ENCODE measurements at regions not wholly inside any gene's neighbourhood (a gene's known extent, or its start where the extent isn't known, plus 50 kb on each side); places are given as distances from the start of the nearest gene placed in this dataset.
"Not testable (repeated sequence)": the region's sequence is repeated elsewhere in the genome, so short reads cannot be mapped to it uniquely, and the experiment has no call there.

DNA sequence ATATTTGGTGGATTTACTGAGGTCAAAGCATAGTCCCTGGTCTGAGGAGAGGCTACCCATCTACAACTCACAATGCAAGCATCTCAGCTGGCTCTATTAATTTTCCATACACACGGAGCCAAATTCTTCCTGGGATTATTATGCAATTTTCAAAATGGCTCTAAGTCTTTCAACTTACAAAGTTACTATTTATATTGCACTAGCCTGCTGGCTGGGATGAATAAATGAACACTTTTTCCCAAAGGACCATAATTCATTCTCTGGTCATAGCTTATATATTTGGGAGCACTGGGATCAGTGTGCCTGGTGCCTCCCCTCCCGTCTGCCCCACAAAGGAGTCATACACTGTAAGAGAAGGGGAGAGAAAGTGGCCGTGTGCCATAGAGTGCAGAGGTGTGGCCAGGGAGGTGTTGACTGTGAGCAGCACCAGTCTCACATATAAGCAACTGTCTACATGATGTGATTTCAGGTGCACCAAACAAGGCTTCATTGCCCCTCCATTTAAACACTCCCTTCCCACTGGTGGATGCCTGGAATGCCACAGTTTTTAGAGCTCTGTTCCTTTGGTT lies 88.6 kb downstream of the ZNF92 start:
- in situ Hi-C loops (cut with MboI; ENCODE audit: low sequenced_read_pairs in 4 of 4), result no loop called here
- TF ChIP-seq POLR2A (IDR thresholded peaks at IDR 0.05), result no peak
- TF ChIP-seq, protein P1, sequence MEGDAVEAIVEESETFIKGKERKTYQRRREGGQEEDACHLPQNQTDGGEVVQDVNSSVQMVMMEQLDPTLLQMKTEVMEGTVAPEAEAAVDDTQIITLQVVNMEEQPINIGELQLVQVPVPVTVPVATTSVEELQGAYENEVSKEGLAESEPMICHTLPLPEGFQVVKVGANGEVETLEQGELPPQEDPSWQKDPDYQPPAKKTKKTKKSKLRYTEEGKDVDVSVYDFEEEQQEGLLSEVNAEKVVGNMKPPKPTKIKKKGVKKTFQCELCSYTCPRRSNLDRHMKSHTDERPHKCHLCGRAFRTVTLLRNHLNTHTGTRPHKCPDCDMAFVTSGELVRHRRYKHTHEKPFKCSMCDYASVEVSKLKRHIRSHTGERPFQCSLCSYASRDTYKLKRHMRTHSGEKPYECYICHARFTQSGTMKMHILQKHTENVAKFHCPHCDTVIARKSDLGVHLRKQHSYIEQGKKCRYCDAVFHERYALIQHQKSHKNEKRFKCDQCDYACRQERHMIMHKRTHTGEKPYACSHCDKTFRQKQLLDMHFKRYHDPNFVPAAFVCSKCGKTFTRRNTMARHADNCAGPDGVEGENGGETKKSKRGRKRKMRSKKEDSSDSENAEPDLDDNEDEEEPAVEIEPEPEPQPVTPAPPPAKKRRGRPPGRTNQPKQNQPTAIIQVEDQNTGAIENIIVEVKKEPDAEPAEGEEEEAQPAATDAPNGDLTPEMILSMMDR (IDR thresholded peaks at IDR 0.05 in 4 of 5, conservative IDR thresholded peaks at IDR 0.05 in 1 of 5), result no peak
- no peaks in the 10 kb centered on the region for H3K9me3 ChIP-seq
- no peaks in the 10 kb centered on the region for H3K36me3 ChIP-seq
- no peak overlapping the region for H3K4me3 ChIP-seq
- intact Hi-C loops (cut with DNase I; ENCODE audit: low total_unique reads), result no loop called here
- no peak for ATAC-seq
- no peak for DNase-seq
- H3K27me3 ChIP-seq, result no peaks in the 10 kb centered on the region
- H3K27ac ChIP-seq, result no peak overlapping the region
- H3K4me1 ChIP-seq, result no peaks in the 10 kb centered on the region

DNA sequence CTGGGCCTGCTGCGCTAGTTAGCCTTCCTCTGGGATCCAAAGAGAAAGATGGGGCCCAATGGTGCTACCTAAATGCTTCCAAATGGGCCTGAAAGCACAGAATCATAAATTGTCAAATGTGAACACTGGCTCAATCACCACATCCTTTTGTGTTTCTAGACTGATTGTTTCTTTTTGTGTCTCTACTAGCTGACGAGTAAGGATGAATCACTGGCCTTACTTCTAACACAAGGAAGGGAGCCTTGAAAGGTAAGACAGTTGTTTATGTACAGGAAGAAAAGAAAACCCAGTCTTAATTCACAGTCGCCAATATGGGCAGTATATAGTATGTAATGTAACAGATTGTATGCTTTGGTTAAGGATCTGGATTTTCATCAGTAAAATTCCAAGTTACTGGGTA lies 89.5 kb downstream of the ZNF92 start:
- no peaks in the 10 kb centered on the region for H3K4me1 ChIP-seq
- H3K4me3 ChIP-seq, result no peak overlapping the region
- H3K9me3 ChIP-seq, result no peaks in the 10 kb centered on the region
- in situ Hi-C loops (cut with MboI; ENCODE audit: low sequenced_read_pairs in 4 of 4) (no loop called here), intact Hi-C loops (cut with DNase I; ENCODE audit: low total_unique reads) (no loop called here)
- no peak for TF ChIP-seq POLR2A (IDR thresholded peaks at IDR 0.05)
- TF ChIP-seq, protein P1 (IDR thresholded peaks at IDR 0.05 in 4 of 5, conservative IDR thresholded peaks at IDR 0.05 in 1 of 5), result no peak
- no peaks in the 10 kb centered on the region for H3K27me3 ChIP-seq
- ATAC-seq (no peak), DNase-seq (no peak)
- no peaks in the 10 kb centered on the region for H3K36me3 ChIP-seq
- H3K27ac ChIP-seq, result no peak overlapping the region

DNA sequence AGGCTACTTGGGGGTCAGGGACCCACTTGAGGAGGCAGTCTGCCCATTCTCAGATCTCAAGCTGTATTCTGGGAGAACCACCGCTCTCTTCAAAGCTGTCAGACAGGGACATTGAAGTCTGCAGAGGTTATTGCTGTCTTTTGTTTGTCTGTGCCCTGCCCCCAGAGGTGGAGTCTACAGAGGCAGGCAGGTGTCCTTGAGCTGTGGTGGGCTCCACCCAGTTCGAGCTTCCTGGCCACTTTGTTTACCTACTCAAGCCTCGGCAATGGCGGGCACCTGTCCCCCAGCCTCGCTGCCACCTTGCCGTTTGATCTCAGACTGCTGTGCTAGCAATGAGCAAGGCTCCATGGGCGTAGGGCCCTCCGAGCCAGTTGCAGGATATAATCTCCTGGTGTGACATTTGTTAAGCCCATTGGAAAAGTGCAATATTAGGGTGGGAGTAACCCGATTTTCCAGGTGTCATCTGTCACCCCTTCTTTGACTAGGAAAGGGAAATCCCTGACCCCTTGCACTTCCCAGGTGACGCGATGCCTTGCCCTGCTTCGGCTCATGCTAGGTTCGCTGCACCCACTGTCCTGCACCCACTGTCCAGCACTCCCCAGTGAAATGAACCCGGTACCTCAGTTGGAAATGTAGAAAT lies 96.4 kb downstream of the ZNF92 start:
- H3K36me3 ChIP-seq; H3K4me1 ChIP-seq; H3K27ac ChIP-seq; ATAC-seq; intact Hi-C loops (cut with DNase I; ENCODE audit: low total_unique reads); H3K27me3 ChIP-seq; in situ Hi-C loops (cut with MboI; ENCODE audit: low sequenced_read_pairs in 4 of 4); DNase-seq; H3K9me3 ChIP-seq; H3K4me3 ChIP-seq: not testable (repeated sequence)

DNA sequence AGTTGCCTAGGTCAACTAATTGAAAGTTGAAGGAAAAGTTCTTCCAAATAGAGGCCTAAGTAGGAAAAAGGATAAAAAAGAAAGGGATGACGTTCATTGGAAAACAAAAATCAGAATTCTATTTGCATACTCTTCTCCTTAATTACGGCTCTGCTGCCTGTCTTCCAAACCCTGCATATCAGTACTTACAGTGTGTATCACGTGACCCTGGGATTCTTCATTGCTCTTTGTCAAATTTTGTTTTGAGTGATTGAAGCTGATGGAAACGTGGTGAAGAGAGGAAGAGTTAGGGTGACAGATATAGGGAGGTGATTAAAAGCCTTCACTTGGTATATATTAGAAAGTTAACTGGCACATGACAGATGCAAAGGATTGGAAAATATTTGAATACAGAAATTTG lies 97.9 kb downstream of the ZNF92 start:
- H3K4me1 ChIP-seq, result no peaks in the 10 kb centered on the region
- no peak overlapping the region for H3K4me3 ChIP-seq
- DNase-seq (no peak), ATAC-seq (no peak)
- TF ChIP-seq, protein P1 (IDR thresholded peaks at IDR 0.05 in 4 of 5, conservative IDR thresholded peaks at IDR 0.05 in 1 of 5), result no peak
- no peak for TF ChIP-seq POLR2A (IDR thresholded peaks at IDR 0.05)
- no peaks in the 10 kb centered on the region for H3K36me3 ChIP-seq
- intact Hi-C loops (cut with DNase I; ENCODE audit: low total_unique reads) (no loop called here), in situ Hi-C loops (cut with MboI; ENCODE audit: low sequenced_read_pairs in 4 of 4) (no loop called here)
- no peaks in the 10 kb centered on the region for H3K9me3 ChIP-seq
- H3K27me3 ChIP-seq, result no peaks in the 10 kb centered on the region
- no peak overlapping the region for H3K27ac ChIP-seq

- no peaks in the 10 kb centered on the region for H3K36me3 ChIP-seq
- H3K9me3 ChIP-seq, result no peaks in the 10 kb centered on the region
- no peaks in the 10 kb centered on the region for H3K27me3 ChIP-seq
- no peaks in the 10 kb centered on the region for H3K4me1 ChIP-seq
- TF ChIP-seq, protein P1 (IDR thresholded peaks at IDR 0.05 in 4 of 5, conservative IDR thresholded peaks at IDR 0.05 in 1 of 5), result no peak
- no peak for TF ChIP-seq POLR2A (IDR thresholded peaks at IDR 0.05)
- ATAC-seq (no peak), DNase-seq (no peak)
- H3K4me3 ChIP-seq, result no peak overlapping the region
- in situ Hi-C loops (cut with MboI; ENCODE audit: low sequenced_read_pairs in 4 of 4) (no loop called here), intact Hi-C loops (cut with DNase I; ENCODE audit: low total_unique reads) (no loop called here)
- no peak overlapping the region for H3K27ac ChIP-seq
Observed at GRCh38 chr7:65475040-65475726, 101.5 kb downstream of the ZNF92 start.
